Fibroblast of lung (primary cell): ENCODE measurements at regions not wholly inside any gene's neighbourhood (a gene's known extent, or its start where the extent isn't known, plus 50 kb on each side); places are given as distances from the start of the nearest gene placed in this dataset.

Experiments
- EZH2 ChIP-seq: IDR thresholded peaks from 2 replicates; pipeline ENCODE4 v1.5.1; 2012; ENCODE audit warnings: low read length, control low read depth, mild to moderate bottlenecking; ENCODE audit errors: missing control alignments
- TF ChIP-seq, protein P1 (sequence below), 2 donors: IDR thresholded peaks in 1 of 2; conservative IDR thresholded peaks in 1 of 2; 1 replicate in 1 of 2; 2 replicates in 1 of 2; pipeline ENCODE4 v1.5.1; 2011 to 2012; ENCODE audit warnings: low read length in 2 of 2, control low read depth in 1 of 2, inconsistent platforms in 1 of 2, low read depth in 1 of 2, mild to moderate bottlenecking in 1 of 2

GRCh38 chr2:6792883-6793282, 72.8 kb downstream of the CMPK2 start:
- TF ChIP-seq EZH2: no peak
- TF ChIP-seq, protein P1, sequence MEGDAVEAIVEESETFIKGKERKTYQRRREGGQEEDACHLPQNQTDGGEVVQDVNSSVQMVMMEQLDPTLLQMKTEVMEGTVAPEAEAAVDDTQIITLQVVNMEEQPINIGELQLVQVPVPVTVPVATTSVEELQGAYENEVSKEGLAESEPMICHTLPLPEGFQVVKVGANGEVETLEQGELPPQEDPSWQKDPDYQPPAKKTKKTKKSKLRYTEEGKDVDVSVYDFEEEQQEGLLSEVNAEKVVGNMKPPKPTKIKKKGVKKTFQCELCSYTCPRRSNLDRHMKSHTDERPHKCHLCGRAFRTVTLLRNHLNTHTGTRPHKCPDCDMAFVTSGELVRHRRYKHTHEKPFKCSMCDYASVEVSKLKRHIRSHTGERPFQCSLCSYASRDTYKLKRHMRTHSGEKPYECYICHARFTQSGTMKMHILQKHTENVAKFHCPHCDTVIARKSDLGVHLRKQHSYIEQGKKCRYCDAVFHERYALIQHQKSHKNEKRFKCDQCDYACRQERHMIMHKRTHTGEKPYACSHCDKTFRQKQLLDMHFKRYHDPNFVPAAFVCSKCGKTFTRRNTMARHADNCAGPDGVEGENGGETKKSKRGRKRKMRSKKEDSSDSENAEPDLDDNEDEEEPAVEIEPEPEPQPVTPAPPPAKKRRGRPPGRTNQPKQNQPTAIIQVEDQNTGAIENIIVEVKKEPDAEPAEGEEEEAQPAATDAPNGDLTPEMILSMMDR (conservative IDR thresholded peaks at IDR 0.05 in 1 of 2, IDR thresholded peaks at IDR 0.05 in 1 of 2; ENCODE audit: low read depth in 1 of 2, low read length in 2 of 2): no peak
